Adrenal gland (tissue), 9 donors: ENCODE measurements at regions not wholly inside any gene's neighbourhood (a gene's known extent, or its start where the extent isn't known, plus 50 kb on each side); places are given as distances from the start of the nearest gene placed in this dataset.

Experiments
- DNase-seq, 7 donors: peaks; one replicate each; pipeline ENCODE4 v3.0.0-alpha.2; 2019 to 2020
- H3K27ac ChIP-seq, 5 donors: fragments of 200-600 bp; sonication (generic) in 4 of 5; 1 replicate in 3 of 5; 2 replicates in 2 of 5; pipeline versions ENCODE4 v1.5.1 to v1.8.0; 2016 to 2020; ENCODE audit warnings: mild to moderate bottlenecking in 1 of 5
- H3K27me3 ChIP-seq: fragments of 200-600 bp; 2 replicates; pipeline ENCODE4 v1.8.0; 2021
- H3K36me3 ChIP-seq, 2 donors: fragments of 200-600 bp; replicated peaks in 1 of 2; 1 replicate in 1 of 2; 2 replicates in 1 of 2; pipeline versions ENCODE4 v1.5.1 to v1.8.0; 2018 to 2022
- H3K4me1 ChIP-seq, 2 donors: fragments of 200-600 bp; replicated peaks in 1 of 2; 1 replicate in 1 of 2; 2 replicates in 1 of 2; pipeline versions ENCODE4 v1.5.1 to v1.8.0; 2018 to 2021
- H3K4me3 ChIP-seq, 4 donors: fragments of 200-600 bp; sonication (generic) in 3 of 4; one replicate each; pipeline ENCODE4 v1.5.1; 2016 to 2018
- H3K9me3 ChIP-seq, 3 donors: fragments of 200-600 bp; sonication (generic) in 1 of 3; replicated peaks in 1 of 3; 1 replicate in 2 of 3; 2 replicates in 1 of 3; pipeline versions ENCODE4 v1.5.1 to v1.8.0; 2016 to 2021
- CTCF ChIP-seq, 6 experiments: fragments of 450-650 bp in 4 of 6; fragments of 200-600 bp in 2 of 6; sonication (generic) in 1 of 6; IDR thresholded peaks; 1 replicate in 5 of 6; 2 replicates in 1 of 6; pipeline versions ENCODE4 v1.5.1 to v1.8.0; 2016 to 2021; ENCODE audit warnings: antibody characterized with exemption in 6 of 6, mild to moderate bottlenecking in 2 of 6, moderate library complexity in 1 of 6
- POLR2A ChIP-seq, 2 donors: fragments of 450-650 bp; IDR thresholded peaks; one replicate each; pipeline ENCODE4 v1.6.1; 2017; ENCODE audit warnings: antibody characterized with exemption in 2 of 2, mild to moderate bottlenecking in 2 of 2, moderate library complexity in 1 of 2
- WGBS, 4 donors: extraction: QIAGEN DNeasy Blood & Tissue Kit in 2 of 4; methylation state at CpG; one replicate each; pipeline versions ENCODE4 v1.1.5 to v1.1.7; 2013 to 2017; 5-methylcytosine and 5-hydroxymethylcytosine counted together
- intact Hi-C, 2 donors: fragments of 100-400 bp; cut with DNase I; formaldehyde crosslinking; loops; one replicate each; pipeline versions ENCODE4 v1.14.1 to v1.15.0; 2022 to 2023
- donor health status: healthy with polysubstance abuse.
- donor health status: Bipolar disorder and iron deficiency.
- donor health status: DM: yes; HTN: yes; CAD: no.
- donor health status: DM: no; HTN: no; CAD: no.
- donor health status: DM: no; HTN: no; CAD: no.

DNA sequence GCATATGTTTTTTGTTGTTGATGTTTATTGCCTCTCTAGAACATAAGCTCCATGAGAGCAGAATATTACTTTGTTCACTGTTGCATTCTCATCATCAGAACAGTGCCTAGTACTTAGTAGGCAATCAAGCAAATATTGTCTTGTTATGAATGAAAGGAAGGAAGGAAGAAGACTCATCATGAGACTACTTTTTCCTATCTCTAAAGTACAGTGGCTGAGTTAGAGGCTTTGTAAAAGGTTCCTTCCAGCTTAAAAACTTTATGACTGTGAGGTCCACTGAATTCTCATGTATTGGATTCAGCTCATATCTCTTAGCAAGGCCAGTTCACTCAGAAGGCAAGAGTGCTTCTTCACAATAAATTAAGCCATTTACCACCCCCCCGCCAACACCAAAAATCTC is 171.8 kb upstream of the NR3C1 start:
- no peaks in the 10 kb centered on the region for H3K9me3 ChIP-seq
- H3K4me1 ChIP-seq: no peaks in the 10 kb centered on the region
- DNase-seq: no peak
- no peaks in the 10 kb centered on the region for H3K36me3 ChIP-seq
- H3K27me3 ChIP-seq: no peaks in the 10 kb centered on the region
- intact Hi-C loops: no loop called here
- H3K27ac ChIP-seq: no peak overlapping the region
- WGBS, 4 donors: 93 to 96% (median 94%) methylated on average over 1 of the region's 1 CpG
- no peak overlapping the region for H3K4me3 ChIP-seq
- TF ChIP-seq POLR2A (IDR thresholded peaks at IDR 0.05) (no peak), CTCF (IDR thresholded peaks at IDR 0.05) (no peak)

DNA sequence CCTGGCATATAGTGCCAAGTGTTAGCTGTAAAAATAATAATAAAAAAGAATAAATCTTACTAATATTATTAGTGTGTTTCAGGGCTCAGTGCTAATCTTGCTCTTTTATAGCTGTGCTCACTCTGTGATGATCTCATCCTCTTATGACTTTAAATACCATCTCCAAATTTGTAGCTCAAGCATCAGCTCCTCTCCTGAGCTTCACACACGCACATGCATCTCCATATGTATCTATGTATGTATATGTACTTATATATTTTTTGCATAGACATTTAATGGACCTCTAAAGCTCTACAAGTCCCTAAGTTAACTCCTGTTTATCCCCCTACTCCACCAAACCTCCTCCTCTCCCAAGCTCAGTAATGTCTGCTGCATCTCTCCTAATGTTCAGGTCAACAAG is 170.8 kb upstream of the NR3C1 start:
- intact Hi-C loops: no loop called here
- WGBS, 4 donors: 83 to 97% (median 87%) methylated on average over 1 of the region's 1 CpG

GRCh38 chr5:143573568-143574170 is 170.2 kb upstream of the NR3C1 start:
- WGBS, 4 donors: 73 to 80% (median 76%) methylated on average over 3 of the region's 3 CpGs

More for the DNA sequence above, 170.8 kb upstream of the NR3C1 start:
- H3K9me3 ChIP-seq: no peaks in the 10 kb centered on the region
- no peaks in the 10 kb centered on the region for H3K27me3 ChIP-seq
- no peak for TF ChIP-seq CTCF (IDR thresholded peaks at IDR 0.05)
- TF ChIP-seq POLR2A (IDR thresholded peaks at IDR 0.05): no peak
- H3K27ac ChIP-seq: no peak overlapping the region
- DNase-seq: no peak
- H3K4me3 ChIP-seq: no peak overlapping the region
- H3K36me3 ChIP-seq: no peaks in the 10 kb centered on the region
- no peaks in the 10 kb centered on the region for H3K4me1 ChIP-seq

GRCh38 chr5:143572671-143573070 is 169.2 kb upstream of the NR3C1 start:
- no peak overlapping the region for H3K27ac ChIP-seq
- H3K4me3 ChIP-seq: no peak overlapping the region
- TF ChIP-seq POLR2A (IDR thresholded peaks at IDR 0.05) (no peak), CTCF (IDR thresholded peaks at IDR 0.05) (no peak)
- intact Hi-C loops: no loop called here
- DNase-seq: no peak
- H3K9me3 ChIP-seq: no peaks in the 10 kb centered on the region
- no peaks in the 10 kb centered on the region for H3K27me3 ChIP-seq
- H3K4me1 ChIP-seq: no peaks in the 10 kb centered on the region
- 80 to 85% (median 81%) methylated on average over 4 to 5 of the region's 5 CpGs for WGBS, 4 donors
- H3K36me3 ChIP-seq: no peaks in the 10 kb centered on the region

More at GRCh38 chr5:143573568-143574170, 170.2 kb upstream of the NR3C1 start:
- Histone ChIP-seq H3K36me3 (no peaks in the 10 kb centered on the region), H3K27me3 (no peaks in the 10 kb centered on the region), H3K27ac (peak overlapping the region in 1 of 5 donors; percentile 1), H3K4me3 (no peak overlapping the region), H3K4me1 (no peaks in the 10 kb centered on the region), H3K9me3 (no peaks in the 10 kb centered on the region)
- TF ChIP-seq POLR2A (IDR thresholded peaks at IDR 0.05): no peak
- TF ChIP-seq CTCF (IDR thresholded peaks at IDR 0.05): no peak
- peak in 1 of 7 donors; percentile 22 for DNase-seq
- intact Hi-C loops: no loop called here
